PC-3 (cell line): ENCODE measurements at regions not wholly inside any gene's neighbourhood (a gene's known extent, or its start where the extent isn't known, plus 50 kb on each side); places are given as distances from the start of the nearest gene placed in this dataset.

Source experiments
- ATAC-seq: fragments of 200-7000 bp; cut with Tn5 transposase; 2 replicates; pipeline ENCODE4 v1.9.1; 2020; ENCODE audit warnings: mild to moderate bottlenecking, moderate library complexity
- BruUV-seq: library from RNA; stranded (reverse); fragments of 400-500 nt; replicated peaks from 2 replicates; lab custom pipeline; 2021; lab: Mats Ljungman, UMichigan
- CTCF ChIA-PET: fragments of 300-600 bp; sonication (Branson Sonifier 250); formaldehyde crosslinking; loops from one replicate; lab custom pipeline; 2022; ENCODE audit warnings: antibody characterized with exemption; lab: Charles Lee
- POLR2A ChIA-PET: fragments of 300-600 bp; sonication (Branson Sonifier 250); formaldehyde crosslinking; loops from one replicate; lab custom pipeline; 2022; ENCODE audit warnings: antibody characterized with exemption; ENCODE audit not compliant: unreplicated experiment; lab: Charles Lee
- DNase-seq: peaks from one replicate; pipeline ENCODE4 v3.0.0-alpha.2; 2015
- H2AFZ ChIP-seq: fragments of 300-600 bp; sonication (generic); 2 replicates; pipeline ENCODE4 v1.6.0; 2016; ENCODE audit warnings: antibody characterized with exemption, low read length
- H3F3A ChIP-seq: fragments of 300-600 bp; sonication (generic); one replicate; pipeline ENCODE4 v1.6.0; 2017; ENCODE audit warnings: antibody characterized with exemption, low read length, control low read depth, mild to moderate bottlenecking; ENCODE audit not compliant: unreplicated experiment
- H3K27ac ChIP-seq: fragments of 300-600 bp; sonication (generic); 2 replicates; pipeline ENCODE4 v1.5.1; 2016; ENCODE audit warnings: mild to moderate bottlenecking, low read length
- H3K27me3 ChIP-seq: fragments of 300-600 bp; sonication (generic); 2 replicates; pipeline ENCODE4 v1.6.1; 2016; ENCODE audit warnings: low read length, mixed read lengths
- H3K36me3 ChIP-seq: fragments of 300-600 bp; sonication (generic); 2 replicates; pipeline ENCODE4 v1.6.1; 2016; ENCODE audit warnings: low read depth, mixed run types, low read length, mixed read lengths
- H3K4me1 ChIP-seq: fragments of 300-600 bp; sonication (generic); 2 replicates; pipeline ENCODE4 v1.5.1; 2016; ENCODE audit warnings: low read length; ENCODE audit not compliant: insufficient read depth
- H3K4me2 ChIP-seq: fragments of 300-600 bp; sonication (generic); 2 replicates; pipeline ENCODE4 v1.6.0; 2016; ENCODE audit warnings: low read length
- H3K4me3 ChIP-seq: fragments of 300-600 bp; sonication (generic); 2 replicates; pipeline ENCODE4 v1.5.1; 2016; ENCODE audit warnings: mild to moderate bottlenecking, low read length, mixed read lengths
- H3K79me2 ChIP-seq: fragments of 300-600 bp; sonication (generic); 2 replicates; pipeline ENCODE4 v1.6.1; 2017; ENCODE audit warnings: low read length, mixed read lengths
- H3K9ac ChIP-seq: fragments of 300-600 bp; sonication (generic); 2 replicates; pipeline ENCODE4 v1.6.0; 2016; ENCODE audit warnings: mild to moderate bottlenecking, low read length
- H3K9me2 ChIP-seq: fragments of 300-600 bp; sonication (generic); replicated peaks from 2 replicates; pipeline ENCODE4 v1.6.1; 2016; ENCODE audit warnings: mixed run types, low read length, mixed read lengths
- H3K9me3 ChIP-seq: fragments of 300-600 bp; sonication (generic); 2 replicates; pipeline ENCODE4 v1.6.1; 2016; ENCODE audit warnings: low read length, mixed read lengths
- H4K20me1 ChIP-seq: fragments of 300-600 bp; sonication (generic); 2 replicates; pipeline ENCODE4 v1.6.1; 2016; ENCODE audit warnings: low read length, mixed read lengths
- CTCF ChIP-seq: fragments of 300-600 bp; sonication (generic); conservative IDR thresholded peaks from 2 replicates; pipeline ENCODE4 v1.5.1; 2017; ENCODE audit warnings: antibody characterized with exemption, low read depth, mild to moderate bottlenecking, low read length
- EZH2 ChIP-seq: fragments of 300-600 bp; sonication (generic); IDR thresholded peaks from one replicate; pipeline ENCODE4 v1.6.1; 2017; ENCODE audit warnings: antibody characterized with exemption, mild to moderate bottlenecking, low read length; ENCODE audit not compliant: unreplicated experiment
- EZH2phosphoT487 ChIP-seq: fragments of 300-600 bp; sonication (generic); IDR thresholded peaks from 2 replicates; pipeline ENCODE4 v1.6.1; 2018; ENCODE audit warnings: mild to moderate bottlenecking, antibody characterized with exemption, low read length, borderline replicate concordance
- intact Hi-C: fragments of 100-400 bp; cut with micrococcal nuclease; formaldehyde crosslinking; loops from 2 replicates; pipeline ENCODE4 v1.9.0; 2023

GRCh38 chr11:26018336-26018735 lies 313.6 kb upstream of the ANO3 start:
- no TSS peak for BruUV-seq
- H4K20me1 ChIP-seq, result no peaks in the 10 kb centered on the region
- ChIA-PET CTCF (no interaction called here), POLR2A (no interaction called here)
- H3K4me3 ChIP-seq, result no peak overlapping the region
- TF ChIP-seq EZH2phosphoT487 (no peak), EZH2 (no peak), CTCF (no peak)
- H3K4me1 ChIP-seq, result no peaks in the 10 kb centered on the region
- no peak overlapping the region for H3K9ac ChIP-seq
- no peak overlapping the region for H3K4me2 ChIP-seq
- H2AFZ ChIP-seq, result no peak overlapping the region
- intact Hi-C loops, result no loop called here
- DNase-seq (no peak), ATAC-seq (no peak)
- no peak overlapping the region for H3K27ac ChIP-seq
- H3K79me2 ChIP-seq, result no peaks in the 10 kb centered on the region
- H3K27me3 ChIP-seq, result peaks cover 3% of the 10 kb centered on the region; the same call in 1 of the 2 replicates
- no peaks in the 10 kb centered on the region for H3K36me3 ChIP-seq
- no peaks in the 10 kb centered on the region for H3F3A ChIP-seq
- H3K9me3 ChIP-seq, result no peaks in the 10 kb centered on the region
- no peaks in the 10 kb centered on the region for H3K9me2 ChIP-seq

GRCh38 chr11:26019386-26019785 lies 312.5 kb upstream of the ANO3 start:
- Histone ChIP-seq H3K27ac (no peak overlapping the region), H3K27me3 (peaks cover 3% of the 10 kb centered on the region; the same call in 1 of the 2 replicates), H3K4me2 (no peak overlapping the region), H4K20me1 (no peaks in the 10 kb centered on the region), H3K36me3 (no peaks in the 10 kb centered on the region), H3K4me1 (no peaks in the 10 kb centered on the region), H3K4me3 (no peak overlapping the region), H3K9me3 (no peaks in the 10 kb centered on the region), H3K9ac (no peak overlapping the region), H2AFZ (no peak overlapping the region), H3K9me2 (no peaks in the 10 kb centered on the region), H3K79me2 (no peaks in the 10 kb centered on the region), H3F3A (no peaks in the 10 kb centered on the region)
- no TSS peak for BruUV-seq
- CTCF ChIA-PET, result no interaction called here
- DNase-seq (no peak), ATAC-seq (no peak)
- no peak for TF ChIP-seq CTCF
- no peak for TF ChIP-seq EZH2phosphoT487
- no peak for TF ChIP-seq EZH2
- intact Hi-C loops, result no loop called here
- POLR2A ChIA-PET, result no interaction called here

- DNase-seq (no peak), ATAC-seq (no peak)
- BruUV-seq, result no TSS peak
- Histone ChIP-seq H3K36me3 (no peaks in the 10 kb centered on the region), H2AFZ (no peak overlapping the region), H3K9ac (no peak overlapping the region), H3K27ac (no peak overlapping the region), H3K4me2 (no peak overlapping the region), H4K20me1 (no peaks in the 10 kb centered on the region), H3K9me3 (no peaks in the 10 kb centered on the region), H3K27me3 (peaks cover 3% of the 10 kb centered on the region; the same call in 1 of the 2 replicates), H3K4me1 (no peaks in the 10 kb centered on the region), H3K4me3 (no peak overlapping the region), H3K79me2 (no peaks in the 10 kb centered on the region), H3F3A (no peaks in the 10 kb centered on the region), H3K9me2 (no peaks in the 10 kb centered on the region)
- POLR2A ChIA-PET, result no interaction called here
- intact Hi-C loops, result no loop called here
- CTCF ChIA-PET, result interaction anchor here (0.6 kb wide), 1 partner anchor 264 kb away, joined by 3 read pairs; no protein-coding TSS in a partner anchor
- TF ChIP-seq CTCF (no peak), EZH2phosphoT487 (no peak)
Observed at GRCh38 chr11:26021017-26021416, 310.9 kb upstream of the ANO3 start.
